CD4-positive, CD25-positive, alpha-beta regulatory T cell (primary cell): ENCODE measurements at regions not wholly inside any gene's neighbourhood (a gene's known extent, or its start where the extent isn't known, plus 50 kb on each side); places are given as distances from the start of the nearest gene placed in this dataset.

Experiments
- ATAC-seq, 2 donors: fragments of 150-1000 bp; cut with Tn5 transposase; one replicate each; pipeline ENCODE4 v1.10.0; 2021; ENCODE audit warnings: low read depth in 2 of 2, moderate number of reproducible peaks in 2 of 2, moderate library complexity in 1 of 2
- DNase-seq, 3 donors: peaks; one replicate each; pipeline versions ENCODE4 v3.0.0 to v3.0.0-alpha.2; 2012 to 2022; ENCODE audit warnings: mixed read lengths in 1 of 3
- H3K27ac ChIP-seq: one replicate; pipeline ENCODE4 v1.7.0; 2013; ENCODE audit warnings: mild to moderate bottlenecking, low read length; ENCODE audit not compliant: insufficient read depth, poor library complexity, severe bottlenecking
- H3K27me3 ChIP-seq: one replicate; pipeline ENCODE4 v1.7.0; 2013; ENCODE audit warnings: low read length; ENCODE audit not compliant: control insufficient read depth, insufficient read depth
- H3K36me3 ChIP-seq: one replicate; pipeline ENCODE4 v1.7.0; 2013; ENCODE audit warnings: mild to moderate bottlenecking, low read length, moderate library complexity; ENCODE audit not compliant: control insufficient read depth, insufficient read depth
- H3K4me1 ChIP-seq: 2 replicates; pipeline ENCODE4 v1.7.0; 2013; ENCODE audit warnings: mild to moderate bottlenecking, low read length; ENCODE audit not compliant: insufficient read depth, control insufficient read depth, poor library complexity, severe bottlenecking
- H3K4me3 ChIP-seq: one replicate; pipeline ENCODE4 v1.7.0; 2013; ENCODE audit warnings: low read depth, mild to moderate bottlenecking, low read length, moderate library complexity
- H3K9me3 ChIP-seq, 2 experiments: 1 replicate in 1 of 2; 2 replicates in 1 of 2; pipeline ENCODE4 v1.7.0; 2013; ENCODE audit warnings: low read length in 2 of 2, mild to moderate bottlenecking in 1 of 2, moderate library complexity in 1 of 2; ENCODE audit not compliant: control insufficient read depth in 2 of 2
- H3K27ac Mint-ChIP-seq, 3 donors: one replicate each; pipeline ENCODE4 v1.8.0; 2020 to 2022; ENCODE audit warnings: mild to moderate bottlenecking in 3 of 3, mixed read lengths in 3 of 3, moderate library complexity in 2 of 3
- H3K27me3 Mint-ChIP-seq: one replicate; pipeline ENCODE4 v1.8.0; 2022; ENCODE audit warnings: mild to moderate bottlenecking, mixed read lengths
- H3K36me3 Mint-ChIP-seq: one replicate; pipeline ENCODE4 v1.8.0; 2020; ENCODE audit warnings: mixed read lengths
- H3K4me1 Mint-ChIP-seq, 4 donors: one replicate each; pipeline ENCODE4 v1.8.0; 2020 to 2022; ENCODE audit warnings: mixed read lengths in 4 of 4, mild to moderate bottlenecking in 1 of 4
- H3K4me3 Mint-ChIP-seq, 4 donors: one replicate each; pipeline ENCODE4 v1.8.0; 2020 to 2022; ENCODE audit warnings: mild to moderate bottlenecking in 4 of 4, mixed read lengths in 4 of 4, moderate library complexity in 3 of 4
- H3K9me3 Mint-ChIP-seq, 7 donors: one replicate each; pipeline ENCODE4 v1.8.0; 2020 to 2022; ENCODE audit warnings: mixed read lengths in 7 of 7, mild to moderate bottlenecking in 3 of 7, moderate library complexity in 2 of 7

DNA sequence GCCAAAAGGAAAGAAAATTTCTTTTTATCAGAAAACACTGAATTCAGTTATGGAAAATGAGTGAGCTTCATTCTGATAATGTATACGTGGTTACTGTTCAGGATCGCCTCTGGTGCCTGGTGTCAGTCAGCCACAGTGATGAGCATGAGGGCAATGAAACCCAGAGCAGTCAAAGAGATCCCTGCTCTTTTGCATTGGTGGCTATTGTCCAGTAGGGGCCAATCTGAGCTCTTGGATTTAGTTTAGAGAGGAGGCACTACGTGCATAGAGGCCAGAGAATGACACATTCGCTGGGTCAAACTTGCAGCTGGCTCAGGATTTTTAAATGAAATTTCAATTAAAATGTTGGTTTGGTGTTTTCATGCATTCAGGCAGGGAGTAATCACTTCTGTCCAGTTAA is 522.9 kb downstream of the TMEM182 start:
- Mint-ChIP-seq H3K27ac (no peak overlapping the region), H3K36me3 (no peaks in the 10 kb centered on the region), H3K4me3 (no peak overlapping the region), H3K9me3 (peaks cover 0 to 6% (median 0%) of the 10 kb centered on the region in 7 donors), H3K4me1 (no peaks in the 10 kb centered on the region), H3K27me3 (no peaks in the 10 kb centered on the region)
- H3K36me3 ChIP-seq, result no peaks in the 10 kb centered on the region
- H3K27ac ChIP-seq, result no peak overlapping the region
- H3K9me3 ChIP-seq, result peaks cover 0 to 1% of the 10 kb centered on the region in 2 experiments
- no peaks in the 10 kb centered on the region for H3K27me3 ChIP-seq
- no peak overlapping the region for H3K4me3 ChIP-seq
- H3K4me1 ChIP-seq, result no peaks in the 10 kb centered on the region
- ATAC-seq, result no peak
- DNase-seq, result no peak

DNA sequence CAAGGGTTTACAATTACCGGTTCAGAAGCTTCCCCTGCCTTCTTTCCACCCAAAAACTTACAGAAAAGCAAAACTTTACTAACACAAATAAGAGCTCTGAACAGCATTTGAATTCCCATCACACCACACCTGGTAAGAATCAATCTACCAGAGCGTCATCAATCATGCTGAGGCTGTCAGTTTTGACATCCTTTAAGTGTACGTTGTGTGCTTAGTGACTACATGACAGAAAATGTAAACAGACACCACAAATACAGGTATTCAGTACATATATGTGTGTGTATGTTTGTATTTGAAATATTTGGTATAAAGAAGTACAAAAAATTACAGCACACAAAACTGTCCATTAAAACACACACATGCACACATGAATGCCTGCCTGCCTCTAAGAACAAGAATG is 523.5 kb downstream of the TMEM182 start:
- no peak overlapping the region for H3K27ac ChIP-seq
- H3K9me3 Mint-ChIP-seq, result peaks cover 0 to 6% (median 0%) of the 10 kb centered on the region in 7 donors

DNA sequence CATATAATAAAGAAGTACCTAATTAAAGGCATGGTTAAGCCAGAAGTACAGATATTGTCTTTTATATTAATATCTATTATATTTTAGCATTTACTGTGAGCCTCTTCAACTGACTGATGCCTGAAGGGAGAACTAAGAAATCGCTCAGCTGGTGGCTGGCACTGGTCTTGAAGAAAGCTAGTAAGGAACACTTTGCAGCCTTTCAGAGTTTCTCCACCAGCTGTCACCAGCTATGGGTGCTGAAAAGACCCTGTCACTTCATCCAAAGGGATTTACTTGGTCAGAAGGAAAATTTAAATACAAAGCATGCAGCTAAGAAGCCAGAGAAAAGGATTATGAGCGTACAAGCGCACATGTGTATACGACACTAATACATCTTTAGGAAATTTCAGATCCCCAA is 525.9 kb downstream of the TMEM182 start:
- no peak overlapping the region for H3K27ac ChIP-seq
- no peak overlapping the region for H3K27ac Mint-ChIP-seq
- H3K9me3 Mint-ChIP-seq, result peaks cover 0 to 6% (median 0%) of the 10 kb centered on the region in 7 donors
- H3K4me3 Mint-ChIP-seq, result no peak overlapping the region
- DNase-seq (no peak), ATAC-seq (no peak)
- no peaks in the 10 kb centered on the region for H3K4me1 ChIP-seq
- no peaks in the 10 kb centered on the region for H3K27me3 Mint-ChIP-seq
- H3K4me1 Mint-ChIP-seq, result no peaks in the 10 kb centered on the region
- peaks cover 0 to 1% of the 10 kb centered on the region in 2 experiments for H3K9me3 ChIP-seq
- H3K27me3 ChIP-seq, result no peaks in the 10 kb centered on the region
- H3K4me3 ChIP-seq, result no peak overlapping the region
- H3K36me3 ChIP-seq, result no peaks in the 10 kb centered on the region
- no peaks in the 10 kb centered on the region for H3K36me3 Mint-ChIP-seq

More for the DNA sequence above, 523.5 kb downstream of the TMEM182 start:
- H3K27ac Mint-ChIP-seq, result no peak overlapping the region
- no peaks in the 10 kb centered on the region for H3K4me1 ChIP-seq
- H3K27me3 Mint-ChIP-seq, result no peaks in the 10 kb centered on the region
- no peak overlapping the region for H3K4me3 Mint-ChIP-seq
- H3K4me3 ChIP-seq, result no peak overlapping the region
- no peaks in the 10 kb centered on the region for H3K36me3 Mint-ChIP-seq
- ATAC-seq, result no peak
- no peaks in the 10 kb centered on the region for H3K4me1 Mint-ChIP-seq
- H3K36me3 ChIP-seq, result no peaks in the 10 kb centered on the region
- no peak for DNase-seq
- H3K27me3 ChIP-seq, result no peaks in the 10 kb centered on the region
- peaks cover 0 to 1% of the 10 kb centered on the region in 2 experiments for H3K9me3 ChIP-seq

DNA sequence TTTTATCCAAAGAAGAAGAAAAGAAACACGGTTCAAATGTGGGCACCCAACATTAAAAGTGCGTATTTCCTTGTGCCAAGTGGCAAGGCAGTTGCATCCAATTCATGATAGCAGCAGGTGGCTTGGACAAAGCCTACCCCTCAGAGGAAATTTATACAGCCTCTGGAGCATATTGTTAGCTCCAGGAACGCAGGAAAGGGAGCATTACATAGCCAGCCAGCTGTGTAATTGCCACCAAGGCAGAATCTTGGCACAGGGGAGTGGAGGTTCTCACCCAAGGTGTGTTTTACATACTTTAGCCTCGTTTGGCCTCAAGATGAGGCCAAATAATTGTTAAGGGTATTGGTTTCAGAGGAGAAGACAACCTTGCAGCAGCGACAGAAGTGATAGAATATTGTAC is 526.9 kb downstream of the TMEM182 start:
- Histone ChIP-seq H3K4me1 (no peaks in the 10 kb centered on the region), H3K9me3 (peaks cover 0 to 1% of the 10 kb centered on the region in 2 experiments), H3K27ac (no peak overlapping the region), H3K27me3 (no peaks in the 10 kb centered on the region), H3K36me3 (no peaks in the 10 kb centered on the region), H3K4me3 (no peak overlapping the region)
- H3K4me1 Mint-ChIP-seq, result no peaks in the 10 kb centered on the region
- no peak for DNase-seq
- no peak for ATAC-seq
- H3K9me3 Mint-ChIP-seq, result peaks cover 0 to 4% (median 1%) of the 10 kb centered on the region in 7 donors
- no peak overlapping the region for H3K4me3 Mint-ChIP-seq
- no peaks in the 10 kb centered on the region for H3K36me3 Mint-ChIP-seq
- no peaks in the 10 kb centered on the region for H3K27me3 Mint-ChIP-seq
- H3K27ac Mint-ChIP-seq, result no peak overlapping the region

DNA sequence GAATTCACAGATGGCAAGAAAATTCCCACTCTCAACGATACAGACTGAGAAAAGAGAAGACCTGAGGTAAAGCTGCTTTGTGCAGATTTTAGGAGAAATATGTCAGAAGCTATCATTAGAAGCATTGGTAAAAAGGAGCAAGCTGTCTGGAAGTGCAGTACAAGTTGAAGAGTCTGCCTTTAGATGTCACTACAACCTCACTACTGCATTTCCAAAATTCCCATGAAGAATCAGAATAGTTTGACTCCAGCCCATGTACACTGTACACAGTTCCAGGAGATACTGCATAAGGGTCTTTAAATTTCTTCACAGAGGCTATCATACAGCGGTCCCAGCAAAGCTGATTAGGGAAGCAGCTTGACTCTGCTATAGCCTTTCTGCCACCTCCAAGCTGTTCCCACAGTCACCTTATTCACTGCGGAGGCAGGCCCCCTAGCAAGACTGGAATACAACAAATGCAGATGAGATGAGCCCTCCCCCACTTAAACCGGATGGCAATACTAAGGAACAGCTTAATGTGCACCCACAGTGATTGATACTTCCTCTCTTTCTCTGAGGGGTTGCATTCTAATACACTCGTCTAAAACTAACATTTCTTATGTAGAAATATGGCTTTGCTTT is 527.4 kb downstream of the TMEM182 start:
- Histone ChIP-seq H3K4me1 (no peaks in the 10 kb centered on the region), H3K4me3 (no peak overlapping the region), H3K27me3 (no peaks in the 10 kb centered on the region), H3K27ac (no peak overlapping the region), H3K9me3 (peaks cover 0 to 1% of the 10 kb centered on the region in 2 experiments), H3K36me3 (no peaks in the 10 kb centered on the region)
- Mint-ChIP-seq H3K4me3 (no peak overlapping the region), H3K36me3 (no peaks in the 10 kb centered on the region), H3K27ac (no peak overlapping the region), H3K27me3 (no peaks in the 10 kb centered on the region), H3K4me1 (no peaks in the 10 kb centered on the region), H3K9me3 (peaks cover 0 to 4% (median 0%) of the 10 kb centered on the region in 7 donors)
- DNase-seq (no peak), ATAC-seq (no peak)

DNA sequence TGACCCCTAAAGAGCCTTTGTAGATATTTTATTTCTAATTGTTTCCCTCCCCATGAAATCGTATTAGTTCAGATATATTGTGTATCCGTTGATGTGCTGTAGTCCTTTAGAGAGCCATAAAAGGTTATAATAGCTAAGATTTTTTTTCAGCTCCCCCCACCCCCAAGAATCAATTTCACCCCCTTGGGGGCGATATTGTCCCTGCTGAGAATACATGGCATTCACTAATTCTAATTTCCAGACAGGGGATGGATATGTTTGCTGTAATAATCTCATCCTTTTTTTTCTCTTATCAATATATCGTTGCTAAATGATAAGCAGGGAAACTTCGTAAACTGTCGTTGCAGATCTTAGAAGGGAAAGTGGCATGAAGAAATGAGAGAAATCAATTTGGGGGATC is 530.7 kb downstream of the TMEM182 start:
- no peaks in the 10 kb centered on the region for H3K27me3 Mint-ChIP-seq
- Histone ChIP-seq H3K9me3 (no peaks in the 10 kb centered on the region), H3K4me3 (no peak overlapping the region), H3K27me3 (no peaks in the 10 kb centered on the region), H3K36me3 (no peaks in the 10 kb centered on the region), H3K27ac (no peak overlapping the region), H3K4me1 (no peaks in the 10 kb centered on the region)
- no peak overlapping the region for H3K27ac Mint-ChIP-seq
- H3K36me3 Mint-ChIP-seq, result no peaks in the 10 kb centered on the region
- DNase-seq (no peak), ATAC-seq (no peak)
- H3K4me1 Mint-ChIP-seq, result no peaks in the 10 kb centered on the region
- H3K4me3 Mint-ChIP-seq, result no peak overlapping the region
- peaks cover 0 to 4% (median 1%) of the 10 kb centered on the region in 7 donors for H3K9me3 Mint-ChIP-seq

DNA sequence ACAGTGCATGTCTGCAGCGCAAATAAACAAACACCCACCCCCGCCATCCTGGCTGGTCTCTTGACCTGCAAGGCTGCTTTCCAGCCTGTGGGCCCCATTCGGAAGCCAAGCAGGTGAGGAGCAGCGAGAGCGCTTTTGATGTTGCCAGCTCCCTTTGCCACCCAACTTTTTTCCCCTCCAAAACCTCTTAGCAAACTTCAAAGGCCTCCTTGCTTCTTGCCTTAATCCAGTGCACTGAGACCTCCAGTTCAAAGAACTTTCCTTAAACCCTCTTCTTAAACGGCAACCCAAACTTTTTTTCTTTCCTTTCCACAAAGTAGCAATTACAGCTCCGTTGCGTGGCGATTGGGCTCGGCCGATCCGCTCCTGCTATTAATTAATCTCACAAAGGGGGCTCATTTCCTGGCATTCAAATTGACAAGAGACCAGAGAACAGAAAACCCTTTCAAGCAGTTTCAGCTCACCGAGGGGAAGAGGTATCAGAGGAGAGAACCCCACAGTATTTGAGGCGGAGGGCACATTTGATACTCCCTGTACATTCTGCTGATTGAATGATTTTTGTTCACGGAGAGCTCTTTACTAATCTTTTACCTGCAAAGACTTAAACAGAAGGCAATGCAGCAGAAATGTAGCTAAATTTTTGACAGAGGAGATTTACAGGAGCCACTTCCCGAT is 531.4 kb downstream of the TMEM182 start:
- Mint-ChIP-seq H3K27ac (no peak overlapping the region), H3K4me3 (no peak overlapping the region), H3K4me1 (no peaks in the 10 kb centered on the region), H3K9me3 (peaks cover 0 to 6% (median 1%) of the 10 kb centered on the region in 7 donors), H3K36me3 (no peaks in the 10 kb centered on the region), H3K27me3 (no peaks in the 10 kb centered on the region)
- DNase-seq (no peak), ATAC-seq (no peak)
- Histone ChIP-seq H3K4me3 (no peak overlapping the region), H3K4me1 (no peaks in the 10 kb centered on the region), H3K27ac (no peak overlapping the region), H3K27me3 (no peaks in the 10 kb centered on the region), H3K36me3 (no peaks in the 10 kb centered on the region), H3K9me3 (no peaks in the 10 kb centered on the region)

DNA sequence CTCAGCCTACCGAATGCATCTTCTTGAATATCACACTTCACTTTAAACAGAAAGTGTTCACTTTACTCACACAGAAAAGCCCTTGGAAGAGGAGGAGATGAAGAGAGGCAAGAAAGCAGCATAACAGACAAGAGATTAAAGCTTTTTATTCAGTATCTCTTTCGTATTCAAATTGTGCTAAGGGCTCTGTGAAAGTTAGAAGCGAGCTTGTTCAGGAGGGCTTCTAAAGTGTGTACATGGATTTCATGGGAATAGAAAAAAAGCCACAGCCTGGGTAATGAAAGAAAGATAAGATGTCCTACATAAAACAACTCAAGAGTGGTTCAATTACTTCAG is 531.9 kb downstream of the TMEM182 start:
- Histone ChIP-seq H3K27me3 (no peaks in the 10 kb centered on the region), H3K9me3 (no peaks in the 10 kb centered on the region), H3K4me1 (no peaks in the 10 kb centered on the region), H3K27ac (no peak overlapping the region), H3K36me3 (no peaks in the 10 kb centered on the region), H3K4me3 (no peak overlapping the region)
- ATAC-seq (no peak), DNase-seq (no peak)
- Mint-ChIP-seq H3K9me3 (peaks cover 0 to 11% (median 1%) of the 10 kb centered on the region in 7 donors), H3K27ac (no peak overlapping the region), H3K27me3 (no peaks in the 10 kb centered on the region), H3K36me3 (no peaks in the 10 kb centered on the region), H3K4me1 (no peaks in the 10 kb centered on the region), H3K4me3 (no peak overlapping the region)
